Ovary (tissue), 7 donors: ENCODE measurements at regions not wholly inside any gene's neighbourhood (a gene's known extent, or its start where the extent isn't known, plus 50 kb on each side); places are given as distances from the start of the nearest gene placed in this dataset.
"Not testable (repeated sequence)": the region's sequence is repeated elsewhere in the genome, so short reads cannot be mapped to it uniquely, and the experiment has no call there.

Experiments
- DNase-seq, 5 donors: peaks; one replicate each; pipeline ENCODE4 v3.0.0-alpha.2; 2019 to 2020
- H3K27ac ChIP-seq, 2 donors: fragments of 200-600 bp; one replicate each; pipeline versions ENCODE4 v1.5.1 to v1.8.0; 2019 to 2022
- H3K27me3 ChIP-seq: fragments of 200-600 bp; one replicate; pipeline ENCODE4 v1.8.0; 2022
- H3K36me3 ChIP-seq: fragments of 200-600 bp; sonication (generic); one replicate; pipeline ENCODE4 v1.5.1; 2019
- H3K4me1 ChIP-seq: one replicate; pipeline ENCODE4 v1.8.1; 2013; ENCODE audit warnings: mild to moderate bottlenecking, moderate library complexity; ENCODE audit not compliant: insufficient read depth
- H3K4me3 ChIP-seq: fragments of 200-600 bp; sonication (generic); one replicate; pipeline ENCODE4 v1.5.1; 2017
- H3K9me3 ChIP-seq, 2 donors: fragments of 200-600 bp in 1 of 2; sonication (generic) in 1 of 2; one replicate each; pipeline versions ENCODE4 v1.5.1 to v1.8.1; 2013 to 2019; ENCODE audit warnings: mild to moderate bottlenecking in 1 of 2, moderate library complexity in 1 of 2
- CTCF ChIP-seq, 3 donors: fragments of 450-650 bp in 2 of 3; fragments of 200-600 bp in 1 of 3; IDR thresholded peaks; one replicate each; pipeline versions ENCODE4 v1.5.1 to v1.8.0; 2016 to 2022; ENCODE audit warnings: antibody characterized with exemption in 3 of 3, mild to moderate bottlenecking in 1 of 3
- EP300 ChIP-seq: sonication (generic); formaldehyde crosslinking; IDR thresholded peaks from one replicate; pipeline ENCODE4 v1.6.1; 2017; ENCODE audit warnings: antibody characterized with exemption
- POLR2A ChIP-seq: fragments of 450-650 bp; IDR thresholded peaks from one replicate; pipeline ENCODE4 v1.6.1; 2017; ENCODE audit warnings: antibody characterized with exemption, mild to moderate bottlenecking, moderate library complexity
- WGBS, 3 donors: extraction: QIAGEN DNeasy Blood & Tissue Kit in 1 of 3; methylation state at CpG; one replicate each; pipeline versions ENCODE4 v1.1.5 to v1.1.7; 2013 to 2017; 5-methylcytosine and 5-hydroxymethylcytosine counted together
- intact Hi-C, 4 donors: fragments of 100-400 bp; cut with DNase I; formaldehyde crosslinking; loops; one replicate each; pipeline versions ENCODE4 v1.11.0 to v1.15.1; 2022 to 2023
- donor health status: DM: no; HTN: no; CAD: no; lungs with moderate emphysema.
- donor health status: DM: no; HTN: no; CAD: no.
- donor health status: Bipolar disorder and iron deficiency.
- donor health status: DM: no; HTN: no; CAD: no.
- donor health status: DM: yes; HTN: yes; CAD: no.

GRCh38 chr11:114796954-114797721 is 118.8 kb downstream of the NXPE2 start:
- no peak overlapping the region for H3K4me3 ChIP-seq
- no peaks in the 10 kb centered on the region for H3K9me3 ChIP-seq
- H3K27ac ChIP-seq, result no peak overlapping the region
- no peaks in the 10 kb centered on the region for H3K36me3 ChIP-seq
- H3K4me1 ChIP-seq, result no peaks in the 10 kb centered on the region
- H3K27me3 ChIP-seq, result no peaks in the 10 kb centered on the region
- no peak for DNase-seq
- 52 to 55% (median 53%) methylated on average over 9 of the region's 9 CpGs for WGBS, 3 donors
- TF ChIP-seq CTCF (IDR thresholded peaks at IDR 0.05), result no peak
- no peak for TF ChIP-seq EP300
- no peak for TF ChIP-seq POLR2A
- intact Hi-C loops, result no loop called here

- intact Hi-C loops, result no loop called here
- DNase-seq, result no peak
- Histone ChIP-seq H3K27me3 (no peaks in the 10 kb centered on the region), H3K4me1 (no peaks in the 10 kb centered on the region), H3K4me3 (no peak overlapping the region), H3K36me3 (no peaks in the 10 kb centered on the region), H3K27ac (no peak overlapping the region), H3K9me3 (no peaks in the 10 kb centered on the region)
- no peak for TF ChIP-seq CTCF (IDR thresholded peaks at IDR 0.05)
- no peak for TF ChIP-seq POLR2A
- no peak for TF ChIP-seq EP300
- 7 to 11% (median 8%) methylated on average over 6 of the region's 6 CpGs for WGBS, 3 donors
Measured at GRCh38 chr11:114799476-114799875, 121.1 kb downstream of the NXPE2 start.

GRCh38 chr11:114801773-114802172 is 123.4 kb downstream of the NXPE2 start:
- intact Hi-C loops, result no loop called here
- no peak for TF ChIP-seq EP300
- TF ChIP-seq POLR2A, result no peak
- no peak for TF ChIP-seq CTCF (IDR thresholded peaks at IDR 0.05)
- Histone ChIP-seq H3K9me3 (no peaks in the 10 kb centered on the region), H3K36me3 (no peaks in the 10 kb centered on the region), H3K4me3 (no peak overlapping the region), H3K4me1 (no peaks in the 10 kb centered on the region), H3K27me3 (no peaks in the 10 kb centered on the region), H3K27ac (no peak overlapping the region)
- 81 to 89% (median 85%) methylated on average over 3 of the region's 3 CpGs for WGBS, 3 donors
- no peak for DNase-seq

- TF ChIP-seq POLR2A (no peak), EP300 (no peak), CTCF (IDR thresholded peaks at IDR 0.05) (no peak)
- no peak for DNase-seq
- WGBS, 3 donors, result 57 to 59% (median 59%) methylated on average over 6 of the region's 6 CpGs
Measured at GRCh38 chr11:114802878-114803277, 124.6 kb downstream of the NXPE2 start.

GRCh38 chr11:114805431-114805830 is 127.1 kb downstream of the NXPE2 start:
- H3K4me1 ChIP-seq, H3K4me3 ChIP-seq, H3K27me3 ChIP-seq, H3K9me3 ChIP-seq, H3K36me3 ChIP-seq, H3K27ac ChIP-seq, DNase-seq, intact Hi-C loops: not testable (repeated sequence)
- WGBS, 3 donors, result 55 to 67% (median 56%) methylated on average over 8 to 9 of the region's 9 CpGs

More at GRCh38 chr11:114802878-114803277, 124.6 kb downstream of the NXPE2 start:
- H3K9me3 ChIP-seq, result no peaks in the 10 kb centered on the region
- no peaks in the 10 kb centered on the region for H3K4me1 ChIP-seq
- H3K36me3 ChIP-seq, result no peaks in the 10 kb centered on the region
- H3K4me3 ChIP-seq, result no peak overlapping the region
- H3K27ac ChIP-seq, result no peak overlapping the region
- no peaks in the 10 kb centered on the region for H3K27me3 ChIP-seq
- intact Hi-C loops, result no loop called here
